Heart left ventricle (tissue), 13 donors: ENCODE measurements at regions not wholly inside any gene's neighbourhood (a gene's known extent, or its start where the extent isn't known, plus 50 kb on each side); places are given as distances from the start of the nearest gene placed in this dataset.

Source experiments
- CTCF ChIP-seq, 12 donors: fragments of 200-600 bp; sonication (generic) in 4 of 12; IDR thresholded peaks; one replicate each; pipeline versions ENCODE4 v1.5.0 to v1.8.0; 2018 to 2022; ENCODE audit warnings: antibody characterized with exemption in 12 of 12, mild to moderate bottlenecking in 5 of 12
- POLR2A ChIP-seq, 2 donors: fragments of 450-650 bp; IDR thresholded peaks; one replicate each; pipeline ENCODE4 v1.6.1; 2017; ENCODE audit warnings: antibody characterized with exemption in 2 of 2, mild to moderate bottlenecking in 2 of 2, moderate library complexity in 2 of 2
- donor health status: ischemic (EF 13 %, LVEDD 7.1; RV severe dilation, severe dysfunction).
- donor health status: DM: no; HTN: yes; CAD: no.
- donor health status: DM: no; HTN: no; CAD: no.
- donor health status: ischemic (EF 25% LVEDD 6.9; RV normal size, moderate dysfunction).
- donor health status: ischemic (EF 25% LVEDD 5.7; RV mildly dilated, moderate dysfunction).
- donor health status: ischemic (EF 35%, LVEDD 5.7; RV mildly dilated, moderate dysfunction).
- donor health status: nonischemic (EF 11% LVEDD 7.7; RV severe dilation, severe dysfunction).
- donor health status: DM: yes; HTN: yes; CAD: no.
- donor health status: PGD.
- donor health status: ischemic (EF 29% LVEDD 5.4; RV normal size, mild dysfunction).
- donor health status: nonischemic (EF 23%, LVEDD 6.1; RV moderate dilation, normal function).

GRCh38 chr6:132934496-132934895 lies 120.1 kb downstream of the RPS12 start:
- TF ChIP-seq CTCF (IDR thresholded peaks at IDR 0.05) (no peak), POLR2A (IDR thresholded peaks at IDR 0.05) (no peak)
